DND-41 (cell line): ENCODE measurements at regions not wholly inside any gene's neighbourhood (a gene's known extent, or its start where the extent isn't known, plus 50 kb on each side); places are given as distances from the start of the nearest gene placed in this dataset.

Experiments used
- CTCF ChIP-seq: IDR thresholded peaks from 2 replicates; pipeline ENCODE4 v1.5.1; 2012; ENCODE audit warnings: borderline replicate concordance, low read length, moderate library complexity, mild to moderate bottlenecking; ENCODE audit not compliant: poor library complexity, severe bottlenecking; ENCODE audit errors: extremely low read depth
- EZH2 ChIP-seq: IDR thresholded peaks from 3 replicates; pipeline ENCODE4 v1.6.1; 2012; ENCODE audit warnings: borderline replicate concordance, low read depth, mild to moderate bottlenecking, moderate library complexity, low read length, inconsistent platforms; ENCODE audit not compliant: severe bottlenecking

- TF ChIP-seq CTCF (no peak), EZH2 (no peak)
Measured at GRCh38 chrX:28246675-28247074, 265.4 kb upstream of the DCAF8L1 start.
